Activated CD4-positive, CD25-positive, alpha-beta regulatory T cell treated with anti-CD3 and anti-CD28 coated beads, Interleukin-2, amount 50 U/mL, for 24 hours (primary cell): ENCODE measurements at regions not wholly inside any gene's neighbourhood (a gene's known extent, or its start where the extent isn't known, plus 50 kb on each side); places are given as distances from the start of the nearest gene placed in this dataset.
"Not testable (repeated sequence)": the region's sequence is repeated elsewhere in the genome, so short reads cannot be mapped to it uniquely, and the experiment has no call there.

Experiments
- ATAC-seq, 2 donors: fragments of 150-1000 bp; cut with Tn5 transposase; one replicate each; pipeline ENCODE4 v1.10.0; 2021; ENCODE audit warnings: mild to moderate bottlenecking in 1 of 2, moderate library complexity in 1 of 2

- no peak for ATAC-seq
Measured at GRCh38 chr10:8283986-8284385, 229.5 kb downstream of the GATA3 start.

DNA sequence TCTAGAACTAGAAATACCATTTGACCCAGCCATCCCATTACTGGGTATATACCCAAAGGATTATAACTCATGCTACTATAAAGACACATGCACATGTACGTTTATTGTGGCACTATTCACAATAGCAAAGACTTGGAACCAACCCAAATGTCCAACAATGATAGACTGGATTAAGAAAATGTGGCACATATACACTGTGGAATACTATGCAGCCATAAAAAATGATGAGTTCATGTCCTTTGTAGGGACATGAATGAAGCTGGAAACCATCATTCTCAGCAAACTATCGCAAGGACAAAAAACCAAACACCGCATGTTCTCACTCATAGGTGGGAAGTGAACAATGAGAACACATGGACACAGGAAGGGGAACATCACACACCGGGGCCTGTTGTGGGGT lies 231.5 kb downstream of the GATA3 start:
- ATAC-seq: not testable (repeated sequence)

DNA sequence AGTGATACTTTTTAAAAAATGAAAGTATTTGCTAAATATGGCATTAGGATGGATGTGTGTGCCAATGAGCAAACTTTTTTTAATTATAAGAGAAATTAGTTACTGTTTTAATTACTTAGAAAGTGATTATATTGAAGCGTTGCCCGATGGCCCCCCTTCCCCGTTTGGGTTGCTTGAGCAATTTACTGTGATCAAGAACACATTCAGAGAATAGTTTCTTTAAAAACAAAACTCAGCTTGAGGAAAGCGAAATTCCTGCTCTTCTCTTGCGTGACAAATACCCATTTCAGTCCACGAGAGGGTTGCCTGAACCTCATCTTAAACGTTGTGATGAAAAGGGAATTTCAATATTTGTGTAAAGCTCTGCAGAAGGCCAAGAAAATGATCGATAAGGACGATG lies 234.1 kb downstream of the GATA3 start:
- no peak for ATAC-seq

GRCh38 chr10:8289186-8289924 lies 234.9 kb downstream of the GATA3 start:
- no peak for ATAC-seq

- ATAC-seq: no peak
Measured at GRCh38 chr10:8294779-8295178, 240.3 kb downstream of the GATA3 start.

GRCh38 chr10:8295311-8295710 lies 240.8 kb downstream of the GATA3 start:
- ATAC-seq: no peak

GRCh38 chr10:8296090-8296733 lies 241.7 kb downstream of the GATA3 start:
- no peak for ATAC-seq

DNA sequence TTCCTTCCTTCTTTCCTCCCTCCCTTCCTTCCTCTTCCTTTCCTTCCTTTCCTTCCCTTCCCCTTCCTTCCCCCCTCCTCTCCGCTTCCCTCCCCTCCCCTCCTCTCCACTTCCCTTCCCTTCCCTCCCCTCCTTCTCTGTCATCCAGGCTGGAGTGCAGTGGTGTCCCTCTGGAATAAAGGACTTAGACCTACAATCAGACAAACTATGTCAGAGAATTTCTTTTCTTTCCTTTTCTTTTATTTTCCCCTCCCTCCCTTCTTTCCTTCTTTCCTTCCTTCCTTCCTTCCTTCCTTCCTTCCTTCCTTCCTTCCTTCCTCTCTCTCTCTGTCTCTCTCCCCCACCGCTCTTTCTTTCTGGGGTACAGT lies 242.2 kb downstream of the GATA3 start:
- no peak for ATAC-seq

DNA sequence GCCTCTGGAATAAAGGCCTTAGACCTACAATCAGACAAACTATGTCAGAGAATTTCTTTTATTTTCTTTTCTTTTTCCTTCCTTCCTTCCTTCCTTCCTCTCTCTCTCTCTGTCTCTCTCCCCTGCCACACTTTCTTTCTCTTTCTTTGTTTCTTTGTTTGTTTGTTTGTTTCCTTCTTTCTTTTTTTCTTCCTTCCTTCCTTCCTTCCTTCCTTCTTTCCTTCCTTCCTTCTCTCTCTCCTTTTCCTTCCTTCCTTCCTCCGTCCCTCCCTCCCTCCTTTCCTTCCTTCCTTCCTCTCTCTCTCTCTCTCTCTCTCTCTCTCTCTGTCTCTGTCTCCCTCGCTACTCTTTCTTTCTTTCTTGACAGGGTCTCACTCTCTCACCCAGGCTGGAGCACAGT lies 242.6 kb downstream of the GATA3 start:
- no peak for ATAC-seq

- ATAC-seq: no peak
Measured at GRCh38 chr10:8297959-8298358, 243.5 kb downstream of the GATA3 start.

- no peak for ATAC-seq
Measured at GRCh38 chr10:8298896-8299570, 244.5 kb downstream of the GATA3 start.

GRCh38 chr10:8300925-8301324 lies 246.4 kb downstream of the GATA3 start:
- ATAC-seq: no peak

- ATAC-seq: no peak
Measured at GRCh38 chr10:8301333-8301732, 246.8 kb downstream of the GATA3 start.

GRCh38 chr10:8301831-8302230 lies 247.3 kb downstream of the GATA3 start:
- no peak for ATAC-seq

DNA sequence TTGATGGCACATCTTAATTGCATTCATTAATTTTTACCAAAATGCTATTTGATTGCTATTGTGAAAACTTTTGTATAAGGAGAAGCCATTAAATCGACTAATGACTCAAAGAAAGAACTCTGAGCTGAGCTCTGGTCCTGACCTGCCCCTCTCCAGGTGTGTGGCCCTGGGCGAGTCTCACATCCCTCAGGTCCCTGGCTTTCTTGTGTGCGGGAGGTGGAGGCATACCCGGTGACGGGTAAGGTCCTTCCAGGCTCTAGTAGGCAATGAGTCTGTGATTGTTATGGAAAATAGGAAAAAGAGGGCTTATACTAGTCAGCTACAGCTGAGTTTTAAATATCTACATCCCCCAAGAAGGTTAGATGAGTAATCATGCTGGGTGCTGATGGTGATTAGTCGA lies 248.1 kb downstream of the GATA3 start:
- no peak for ATAC-seq

DNA sequence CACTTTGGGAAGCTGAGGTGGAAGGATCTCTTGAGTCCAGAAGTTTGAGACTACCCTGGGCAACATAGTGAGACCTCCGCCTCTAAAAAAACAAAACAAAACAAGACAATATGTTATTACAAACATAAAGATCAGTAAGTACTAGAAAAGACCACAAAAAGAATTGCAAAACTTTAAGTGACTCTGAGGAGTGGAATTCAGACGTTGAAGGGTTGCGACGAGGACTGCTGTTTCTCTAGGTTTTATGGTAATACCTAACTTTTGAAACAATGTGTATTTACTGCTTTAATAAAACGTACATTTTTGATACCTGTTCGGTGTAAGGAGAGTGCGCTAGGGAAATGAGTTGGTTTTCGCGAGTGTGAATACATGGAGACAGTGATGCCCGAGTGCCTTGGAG lies 250.4 kb downstream of the GATA3 start:
- ATAC-seq: no peak

DNA sequence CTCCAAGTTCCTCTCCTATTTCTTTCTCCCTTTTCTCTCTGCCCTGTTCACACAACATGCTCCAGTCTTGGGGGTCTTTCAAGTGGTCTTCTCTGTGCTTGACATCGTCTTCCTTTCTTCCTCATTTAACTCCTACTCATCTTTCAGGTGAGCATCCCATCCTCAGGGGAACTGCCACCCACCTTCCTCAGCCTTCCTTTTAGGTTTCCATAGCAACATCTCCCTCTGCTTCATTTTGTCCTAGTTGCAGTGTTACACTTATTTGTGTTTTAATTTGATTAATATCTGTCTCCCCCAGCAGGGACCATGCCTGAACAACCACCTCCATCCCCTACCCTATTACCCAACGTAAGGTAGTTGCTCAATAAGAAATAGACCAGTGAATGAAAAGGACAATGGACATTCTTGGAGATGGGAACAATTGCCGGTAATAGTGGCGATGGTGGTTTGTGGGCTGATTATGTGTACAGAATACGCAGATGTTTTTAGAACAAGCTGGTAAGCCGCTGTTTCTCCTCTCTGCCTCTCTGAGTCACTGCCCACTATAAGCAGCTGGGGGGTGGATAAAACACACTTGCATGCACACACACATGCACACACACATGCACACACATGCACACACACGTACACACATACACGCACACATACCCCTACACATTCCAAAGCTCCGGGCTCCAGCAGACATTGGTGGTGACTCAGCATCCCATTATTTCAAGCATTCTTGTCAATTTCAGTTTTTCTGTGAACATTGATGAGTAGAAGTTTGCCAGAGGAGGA lies 251.6 kb downstream of the GATA3 start:
- ATAC-seq: no peak

- peak in 1 of 2 donors; percentile 20 for ATAC-seq
Measured at GRCh38 chr10:8306685-8307364, 252.3 kb downstream of the GATA3 start.

GRCh38 chr10:8310930-8311329 lies 256.4 kb downstream of the GATA3 start:
- no peak for ATAC-seq

GRCh38 chr10:8311526-8312070 lies 257.1 kb downstream of the GATA3 start:
- ATAC-seq: no peak

DNA sequence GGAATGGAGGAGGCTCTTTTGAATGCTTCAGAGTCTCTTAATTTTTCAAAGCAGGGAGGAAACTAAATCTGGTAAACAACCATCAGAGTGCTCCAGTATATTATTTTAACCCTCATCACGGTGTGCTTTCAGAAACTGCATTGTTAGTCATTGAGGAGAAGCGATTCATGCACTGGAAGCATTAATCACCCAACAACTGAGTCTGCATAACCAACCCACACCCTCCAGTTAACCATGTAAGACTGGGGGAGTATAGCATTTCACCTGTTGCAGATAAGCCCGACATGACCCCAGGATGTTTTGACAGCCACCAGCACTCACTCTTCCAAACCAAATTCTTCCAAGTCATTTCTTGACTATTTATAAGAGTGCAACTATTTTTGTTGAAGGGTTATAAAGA lies 257.6 kb downstream of the GATA3 start:
- peak; percentile 77 to 85 for ATAC-seq

GRCh38 chr10:8312781-8313180 lies 258.3 kb downstream of the GATA3 start:
- ATAC-seq: no peak
